T-helper 1 cell treated with Interleukin-12 subunit alpha and Interleukin-12 subunit beta and Interleukin-4 antibody, amounts not matched to agents 30 μg/mL and 1 μg/mL, for 36 hours (primary cell): ENCODE measurements at regions not wholly inside any gene's neighbourhood (a gene's known extent, or its start where the extent isn't known, plus 50 kb on each side); places are given as distances from the start of the nearest gene placed in this dataset.
"Not testable (repeated sequence)": the region's sequence is repeated elsewhere in the genome, so short reads cannot be mapped to it uniquely, and the experiment has no call there.

ENCODE experiments used
- H3K27ac Mint-ChIP-seq: one replicate; pipeline ENCODE4 v1.8.0; 2021; ENCODE audit warnings: mild to moderate bottlenecking, mixed read lengths
- H3K27me3 Mint-ChIP-seq: one replicate; pipeline ENCODE4 v1.8.0; 2021; ENCODE audit warnings: low read depth, mixed read lengths
- H3K36me3 Mint-ChIP-seq: one replicate; pipeline ENCODE4 v1.8.0; 2021; ENCODE audit warnings: low read depth, mixed read lengths
- H3K4me1 Mint-ChIP-seq: one replicate; pipeline ENCODE4 v1.8.0; 2021; ENCODE audit warnings: low read depth, mixed read lengths
- H3K4me3 Mint-ChIP-seq: one replicate; pipeline ENCODE4 v1.8.0; 2021; ENCODE audit warnings: mild to moderate bottlenecking, moderate library complexity, mixed read lengths
- H3K9me3 Mint-ChIP-seq: one replicate; pipeline ENCODE4 v1.8.0; 2021; ENCODE audit warnings: mixed read lengths

GRCh38 chr13:82115391-82115790 is 1766.9 kb downstream of the SLITRK1 start:
- no peak overlapping the region for H3K27ac Mint-ChIP-seq
- peaks cover 16% of the 10 kb centered on the region for H3K9me3 Mint-ChIP-seq
- H3K4me1 Mint-ChIP-seq, result no peaks in the 10 kb centered on the region
- H3K36me3 Mint-ChIP-seq, result no peaks in the 10 kb centered on the region
- H3K27me3 Mint-ChIP-seq, result no peaks in the 10 kb centered on the region
- H3K4me3 Mint-ChIP-seq, result no peak overlapping the region

- no peaks in the 10 kb centered on the region for H3K4me1 Mint-ChIP-seq
- H3K4me3 Mint-ChIP-seq, result no peak overlapping the region
- H3K9me3 Mint-ChIP-seq, result peaks cover 19% of the 10 kb centered on the region
- no peaks in the 10 kb centered on the region for H3K27me3 Mint-ChIP-seq
- H3K27ac Mint-ChIP-seq, result no peak overlapping the region
- H3K36me3 Mint-ChIP-seq, result no peaks in the 10 kb centered on the region
Observed at GRCh38 chr13:82096256-82096655, 1755.3 kb upstream of the SPRY2 start.

- H3K9me3 Mint-ChIP-seq, result peaks cover 19% of the 10 kb centered on the region
- no peak overlapping the region for H3K27ac Mint-ChIP-seq
- H3K27me3 Mint-ChIP-seq, result no peaks in the 10 kb centered on the region
- H3K4me1 Mint-ChIP-seq, result no peaks in the 10 kb centered on the region
- H3K36me3 Mint-ChIP-seq, result no peaks in the 10 kb centered on the region
- no peak overlapping the region for H3K4me3 Mint-ChIP-seq
Observed at GRCh38 chr13:82092312-82092711, 1751.4 kb upstream of the SPRY2 start.

GRCh38 chr13:82088781-82089180 is 1747.9 kb upstream of the SPRY2 start:
- no peaks in the 10 kb centered on the region for H3K36me3 Mint-ChIP-seq
- H3K9me3 Mint-ChIP-seq, result peaks cover 17% of the 10 kb centered on the region
- H3K4me3 Mint-ChIP-seq, result no peak overlapping the region
- no peak overlapping the region for H3K27ac Mint-ChIP-seq
- no peaks in the 10 kb centered on the region for H3K4me1 Mint-ChIP-seq
- no peaks in the 10 kb centered on the region for H3K27me3 Mint-ChIP-seq

GRCh38 chr13:82076496-82076895 is 1735.6 kb upstream of the SPRY2 start:
- H3K9me3 Mint-ChIP-seq, result peaks cover 22% of the 10 kb centered on the region
- H3K36me3 Mint-ChIP-seq, result no peaks in the 10 kb centered on the region
- no peaks in the 10 kb centered on the region for H3K4me1 Mint-ChIP-seq
- no peak overlapping the region for H3K27ac Mint-ChIP-seq
- H3K4me3 Mint-ChIP-seq, result no peak overlapping the region
- no peaks in the 10 kb centered on the region for H3K27me3 Mint-ChIP-seq

- H3K9me3 Mint-ChIP-seq, result peaks cover 30% of the 10 kb centered on the region
- H3K4me1 Mint-ChIP-seq, result no peaks in the 10 kb centered on the region
- H3K36me3 Mint-ChIP-seq, result no peaks in the 10 kb centered on the region
- no peak overlapping the region for H3K4me3 Mint-ChIP-seq
- no peak overlapping the region for H3K27ac Mint-ChIP-seq
- H3K27me3 Mint-ChIP-seq, result no peaks in the 10 kb centered on the region
Observed at GRCh38 chr13:82070416-82070815, 1729.5 kb upstream of the SPRY2 start.

- no peaks in the 10 kb centered on the region for H3K27me3 Mint-ChIP-seq
- no peak overlapping the region for H3K4me3 Mint-ChIP-seq
- H3K36me3 Mint-ChIP-seq, result no peaks in the 10 kb centered on the region
- H3K27ac Mint-ChIP-seq, result no peak overlapping the region
- peaks cover 18% of the 10 kb centered on the region for H3K9me3 Mint-ChIP-seq
- no peaks in the 10 kb centered on the region for H3K4me1 Mint-ChIP-seq
Observed at GRCh38 chr13:82062772-82063171, 1721.8 kb upstream of the SPRY2 start.

GRCh38 chr13:82058364-82058763 is 1717.4 kb upstream of the SPRY2 start:
- Mint-ChIP-seq H3K27me3 (no peaks in the 10 kb centered on the region), H3K9me3 (peaks cover 3% of the 10 kb centered on the region), H3K36me3 (no peaks in the 10 kb centered on the region), H3K27ac (no peak overlapping the region), H3K4me3 (no peak overlapping the region), H3K4me1 (no peaks in the 10 kb centered on the region)

- H3K4me1 Mint-ChIP-seq, H3K4me3 Mint-ChIP-seq, H3K27ac Mint-ChIP-seq, H3K27me3 Mint-ChIP-seq, H3K36me3 Mint-ChIP-seq: not testable (repeated sequence)
- peaks cover 15% of the 10 kb centered on the region for H3K9me3 Mint-ChIP-seq
Observed at GRCh38 chr13:82045316-82045715, 1704.4 kb upstream of the SPRY2 start.

GRCh38 chr13:82036602-82037001 is 1695.7 kb upstream of the SPRY2 start:
- Mint-ChIP-seq H3K27me3 (no peaks in the 10 kb centered on the region), H3K36me3 (no peaks in the 10 kb centered on the region), H3K9me3 (peaks cover 11% of the 10 kb centered on the region), H3K4me3 (no peak overlapping the region), H3K4me1 (no peaks in the 10 kb centered on the region), H3K27ac (no peak overlapping the region)

- Mint-ChIP-seq H3K9me3 (peaks cover 14% of the 10 kb centered on the region), H3K4me3 (no peak overlapping the region), H3K27me3 (no peaks in the 10 kb centered on the region), H3K36me3 (no peaks in the 10 kb centered on the region), H3K27ac (no peak overlapping the region), H3K4me1 (no peaks in the 10 kb centered on the region)
Observed at GRCh38 chr13:82011355-82011754, 1670.4 kb upstream of the SPRY2 start.

- H3K27me3 Mint-ChIP-seq, result no peaks in the 10 kb centered on the region
- no peaks in the 10 kb centered on the region for H3K4me1 Mint-ChIP-seq
- no peaks in the 10 kb centered on the region for H3K36me3 Mint-ChIP-seq
- H3K27ac Mint-ChIP-seq, result no peak overlapping the region
- peaks cover 14% of the 10 kb centered on the region for H3K9me3 Mint-ChIP-seq
- H3K4me3 Mint-ChIP-seq, result no peak overlapping the region
Observed at GRCh38 chr13:82010780-82011179, 1669.9 kb upstream of the SPRY2 start.

GRCh38 chr13:82002710-82003109 is 1661.8 kb upstream of the SPRY2 start:
- Mint-ChIP-seq H3K4me3 (no peak overlapping the region), H3K4me1 (no peaks in the 10 kb centered on the region), H3K27ac (no peak overlapping the region), H3K9me3 (peaks cover 8% of the 10 kb centered on the region), H3K36me3 (no peaks in the 10 kb centered on the region), H3K27me3 (no peaks in the 10 kb centered on the region)

- Mint-ChIP-seq H3K4me3 (no peak overlapping the region), H3K36me3 (no peaks in the 10 kb centered on the region), H3K27ac (no peak overlapping the region), H3K4me1 (no peaks in the 10 kb centered on the region), H3K27me3 (no peaks in the 10 kb centered on the region), H3K9me3 (no peaks in the 10 kb centered on the region)
Observed at GRCh38 chr13:81995316-81995715, 1654.4 kb upstream of the SPRY2 start.

GRCh38 chr13:81990652-81991051 is 1649.7 kb upstream of the SPRY2 start:
- Mint-ChIP-seq H3K4me3 (no peak overlapping the region), H3K36me3 (no peaks in the 10 kb centered on the region), H3K9me3 (peaks cover 9% of the 10 kb centered on the region), H3K4me1 (no peaks in the 10 kb centered on the region), H3K27me3 (no peaks in the 10 kb centered on the region), H3K27ac (no peak overlapping the region)

- no peaks in the 10 kb centered on the region for H3K27me3 Mint-ChIP-seq
- H3K4me3 Mint-ChIP-seq, result no peak overlapping the region
- peaks cover 12% of the 10 kb centered on the region for H3K9me3 Mint-ChIP-seq
- H3K27ac Mint-ChIP-seq, result no peak overlapping the region
- no peaks in the 10 kb centered on the region for H3K4me1 Mint-ChIP-seq
- no peaks in the 10 kb centered on the region for H3K36me3 Mint-ChIP-seq
Observed at GRCh38 chr13:81988567-81988966, 1647.6 kb upstream of the SPRY2 start.
